Upper lobe of left lung (tissue), 6 donors: ENCODE measurements at regions not wholly inside any gene's neighbourhood (a gene's known extent, or its start where the extent isn't known, plus 50 kb on each side); places are given as distances from the start of the nearest gene placed in this dataset.

Experiments
- ATAC-seq, 2 donors: fragments of 200-7000 bp; cut with Tn5 transposase; one replicate each; pipeline ENCODE4 v1.9.1; 2022; ENCODE audit warnings: mild to moderate bottlenecking in 2 of 2, moderate library complexity in 2 of 2; ENCODE audit not compliant: low FRiP score in 2 of 2
- DNase-seq, 2 donors: peaks; one replicate each; pipeline ENCODE4 v3.0.0-alpha.2; 2019 to 2020
- H3K27ac ChIP-seq, 4 donors: fragments of 200-600 bp; sonication (generic); one replicate each; pipeline ENCODE4 v1.5.1; 2016 to 2019
- H3K27me3 ChIP-seq, 4 donors: fragments of 200-600 bp; sonication (generic); one replicate each; pipeline ENCODE4 v1.5.1; 2017 to 2019
- H3K36me3 ChIP-seq, 4 donors: fragments of 200-600 bp; sonication (generic); one replicate each; pipeline ENCODE4 v1.5.1; 2016 to 2019
- H3K4me1 ChIP-seq, 4 donors: fragments of 200-600 bp; sonication (generic); one replicate each; pipeline ENCODE4 v1.5.1; 2018 to 2019
- H3K4me3 ChIP-seq, 4 donors: fragments of 200-600 bp; sonication (generic); one replicate each; pipeline ENCODE4 v1.5.1; 2017 to 2019; ENCODE audit warnings: mild to moderate bottlenecking in 2 of 4, moderate library complexity in 1 of 4
- H3K9me3 ChIP-seq, 4 donors: fragments of 200-600 bp; sonication (generic); one replicate each; pipeline ENCODE4 v1.5.1; 2018 to 2019
- CTCF ChIP-seq, 6 experiments: fragments of 450-650 bp in 4 of 6; fragments of 200-600 bp in 2 of 6; sonication (generic) in 2 of 6; IDR thresholded peaks; one replicate each; pipeline ENCODE4 v1.5.1; 2016 to 2019; ENCODE audit warnings: antibody characterized with exemption in 6 of 6
- EP300 ChIP-seq, 4 donors: sonication (generic); formaldehyde crosslinking; IDR thresholded peaks; one replicate each; pipeline ENCODE4 v1.5.1; 2017; ENCODE audit warnings: antibody characterized with exemption in 4 of 4, control low read depth in 2 of 4
- POLR2A ChIP-seq, 4 donors: fragments of 450-650 bp; IDR thresholded peaks; one replicate each; pipeline ENCODE4 v1.5.1; 2016 to 2017; ENCODE audit warnings: antibody characterized with exemption in 4 of 4, mild to moderate bottlenecking in 2 of 4
- POLR2AphosphoS5 ChIP-seq, 2 donors: sonication (generic); formaldehyde crosslinking; IDR thresholded peaks; one replicate each; pipeline ENCODE4 v1.5.1; 2017; ENCODE audit warnings: antibody characterized with exemption in 2 of 2
- WGBS, 2 donors: methylation state at CpG; one replicate each; pipeline ENCODE4 v1.1.5; 2017 to 2018; 5-methylcytosine and 5-hydroxymethylcytosine counted together
- donor health status: DM: no; HTN: no; CAD: no; lungs with moderate emphysema.
- donor health status: DM: no; HTN: yes; CAD: no; lungs with severe emphysema.

- Histone ChIP-seq H3K4me3 (no peak overlapping the region), H3K27ac (no peak overlapping the region), H3K27me3 (no peaks in the 10 kb centered on the region), H3K9me3 (no peaks in the 10 kb centered on the region), H3K4me1 (peaks cover 0 to 2% (median 0%) of the 10 kb centered on the region in 4 donors), H3K36me3 (no peaks in the 10 kb centered on the region)
- no peak for TF ChIP-seq POLR2AphosphoS5 (IDR thresholded peaks at IDR 0.05)
- no peak for TF ChIP-seq CTCF (IDR thresholded peaks at IDR 0.05)
- no peak for TF ChIP-seq POLR2A (IDR thresholded peaks at IDR 0.05)
- no peak for TF ChIP-seq EP300 (IDR thresholded peaks at IDR 0.05)
- 82 to 86% methylated on average over 1 of the region's 1 CpG for WGBS, 2 donors
- no peak for DNase-seq
- no peak for ATAC-seq
Measured at GRCh38 chr2:12637754-12638153, 79.0 kb upstream of the TRIB2 start.

- H3K4me1 ChIP-seq, result peaks cover 0 to 2% (median 0%) of the 10 kb centered on the region in 4 donors
- TF ChIP-seq CTCF (IDR thresholded peaks at IDR 0.05) (no peak), POLR2A (IDR thresholded peaks at IDR 0.05) (no peak), POLR2AphosphoS5 (IDR thresholded peaks at IDR 0.05) (no peak), EP300 (IDR thresholded peaks at IDR 0.05) (no peak)
- H3K4me3 ChIP-seq, result no peak overlapping the region
- H3K36me3 ChIP-seq, result no peaks in the 10 kb centered on the region
- no peaks in the 10 kb centered on the region for H3K9me3 ChIP-seq
- H3K27ac ChIP-seq, result no peak overlapping the region
- ATAC-seq, result no peak
- no peaks in the 10 kb centered on the region for H3K27me3 ChIP-seq
- no peak for DNase-seq
- 63 to 72% methylated on average over 1 of the region's 1 CpG for whole genome bisulfite sequencing, 2 donors
Measured at GRCh38 chr2:12641441-12641840, 75.3 kb upstream of the TRIB2 start.

GRCh38 chr2:12642332-12642731, 74.4 kb upstream of the TRIB2 start:
- H3K4me1 ChIP-seq, result no peaks in the 10 kb centered on the region
- ATAC-seq, result no peak
- H3K9me3 ChIP-seq, result no peaks in the 10 kb centered on the region
- 72 to 78% methylated on average over 7 of the region's 7 CpGs for WGBS, 2 donors
- DNase-seq, result no peak
- H3K36me3 ChIP-seq, result no peaks in the 10 kb centered on the region
- TF ChIP-seq CTCF (IDR thresholded peaks at IDR 0.05) (no peak), EP300 (IDR thresholded peaks at IDR 0.05) (no peak), POLR2AphosphoS5 (IDR thresholded peaks at IDR 0.05) (no peak), POLR2A (IDR thresholded peaks at IDR 0.05) (no peak)
- no peak overlapping the region for H3K4me3 ChIP-seq
- H3K27ac ChIP-seq, result no peak overlapping the region
- no peaks in the 10 kb centered on the region for H3K27me3 ChIP-seq

GRCh38 chr2:12642859-12643258, 73.9 kb upstream of the TRIB2 start:
- TF ChIP-seq CTCF (IDR thresholded peaks at IDR 0.05) (no peak), EP300 (IDR thresholded peaks at IDR 0.05) (no peak), POLR2A (IDR thresholded peaks at IDR 0.05) (no peak), POLR2AphosphoS5 (IDR thresholded peaks at IDR 0.05) (no peak)
- no peaks in the 10 kb centered on the region for H3K27me3 ChIP-seq
- H3K4me1 ChIP-seq, result no peaks in the 10 kb centered on the region
- no peak overlapping the region for H3K4me3 ChIP-seq
- H3K9me3 ChIP-seq, result no peaks in the 10 kb centered on the region
- no peaks in the 10 kb centered on the region for H3K36me3 ChIP-seq
- H3K27ac ChIP-seq, result no peak overlapping the region
- ATAC-seq (no peak), DNase-seq (no peak)
- WGBS, 2 donors, result 89 to 90% methylated on average over 5 of the region's 5 CpGs

GRCh38 chr2:12649602-12650400, 66.9 kb upstream of the TRIB2 start:
- Histone ChIP-seq H3K27ac (no peak overlapping the region), H3K4me3 (no peak overlapping the region), H3K36me3 (no peaks in the 10 kb centered on the region), H3K9me3 (no peaks in the 10 kb centered on the region), H3K27me3 (no peaks in the 10 kb centered on the region), H3K4me1 (no peaks in the 10 kb centered on the region)
- WGBS, 2 donors, result 65 to 82% methylated on average over 10 of the region's 10 CpGs
- DNase-seq (no peak), ATAC-seq (no peak)
- no peak for TF ChIP-seq EP300 (IDR thresholded peaks at IDR 0.05)
- TF ChIP-seq POLR2A (IDR thresholded peaks at IDR 0.05), result no peak
- TF ChIP-seq CTCF (IDR thresholded peaks at IDR 0.05), result no peak
- no peak for TF ChIP-seq POLR2AphosphoS5 (IDR thresholded peaks at IDR 0.05)
